ENCODE measurements at regions not wholly inside any gene's neighbourhood (a gene's known extent, or its start where the extent isn't known, plus 50 kb on each side); places are given as distances from the start of the nearest gene placed in this dataset.

DNA sequence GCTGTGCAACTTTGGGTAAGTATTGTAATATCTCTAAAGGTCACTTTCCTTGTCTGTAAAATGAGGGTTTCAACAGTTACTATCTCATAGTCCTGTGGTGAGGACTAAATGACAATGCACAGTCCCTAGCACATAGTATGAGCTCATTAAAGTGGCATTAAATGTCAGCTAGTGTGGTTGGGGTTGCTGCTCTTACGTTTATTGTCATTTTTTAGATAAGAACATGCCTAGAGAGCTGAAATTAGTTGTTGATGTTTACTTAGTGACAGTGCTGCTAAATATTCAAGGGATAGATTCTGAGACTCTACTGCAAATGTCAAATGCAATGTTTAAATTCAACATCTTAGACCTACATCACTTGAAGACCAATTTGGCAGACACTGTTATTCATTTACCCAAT lies 356.1 kb upstream of the ETAA1 start:
- DNase-seq = no peak

DNA sequence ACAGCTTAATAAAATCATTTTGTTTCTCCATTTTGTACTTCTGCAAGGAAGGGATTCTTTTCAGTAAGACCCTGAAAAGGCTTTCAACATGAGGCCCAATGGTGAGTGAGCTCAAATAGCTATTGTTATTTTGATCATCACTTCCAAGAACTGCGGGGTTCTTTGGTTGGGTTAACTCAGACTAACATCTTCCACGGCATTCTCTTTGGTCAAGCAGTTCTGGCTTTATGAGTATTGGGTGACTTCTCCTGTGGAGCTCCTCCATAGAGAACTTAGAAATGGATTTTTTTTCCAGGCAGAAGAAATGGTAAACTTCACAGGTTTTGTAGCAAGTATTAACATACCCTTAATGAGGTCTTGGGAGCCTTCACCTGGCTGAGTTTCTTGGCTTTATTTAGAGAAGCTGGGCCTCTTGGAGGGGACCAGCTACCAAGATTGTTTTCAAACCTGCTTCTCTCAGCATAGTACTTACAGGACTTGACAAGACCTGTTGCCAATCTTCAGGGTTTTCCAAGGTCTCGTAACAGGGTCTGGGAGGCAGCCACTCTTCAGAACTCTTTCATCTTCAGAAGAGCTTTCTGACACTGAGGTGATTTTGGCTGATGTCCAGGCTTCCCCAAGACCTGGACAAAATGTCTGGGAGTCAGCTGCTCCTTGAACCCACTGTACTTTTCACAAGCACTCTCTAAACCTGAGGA lies 353.2 kb upstream of the ETAA1 start:
- DNase-seq = no peak

DNA sequence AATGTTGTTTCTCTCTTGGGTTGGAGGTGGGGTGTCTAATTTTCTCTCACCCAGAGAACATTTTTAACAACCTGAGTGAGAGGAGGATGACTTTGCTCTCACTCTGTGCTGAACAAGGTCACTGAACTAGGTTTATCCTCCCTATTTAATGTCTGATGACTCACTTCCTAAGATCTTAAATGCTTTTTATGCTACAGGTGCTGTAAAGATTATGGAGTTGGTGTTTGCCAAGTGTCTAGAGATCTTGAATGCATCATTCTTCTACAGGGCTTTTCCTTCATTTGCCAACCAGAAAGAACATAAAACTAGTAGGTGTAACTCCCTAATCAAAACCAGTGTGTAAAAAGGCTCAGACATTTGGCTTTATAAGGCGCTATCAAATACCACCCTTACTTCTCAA lies 350.5 kb upstream of the ETAA1 start:
- no peak for DNase-seq

DNA sequence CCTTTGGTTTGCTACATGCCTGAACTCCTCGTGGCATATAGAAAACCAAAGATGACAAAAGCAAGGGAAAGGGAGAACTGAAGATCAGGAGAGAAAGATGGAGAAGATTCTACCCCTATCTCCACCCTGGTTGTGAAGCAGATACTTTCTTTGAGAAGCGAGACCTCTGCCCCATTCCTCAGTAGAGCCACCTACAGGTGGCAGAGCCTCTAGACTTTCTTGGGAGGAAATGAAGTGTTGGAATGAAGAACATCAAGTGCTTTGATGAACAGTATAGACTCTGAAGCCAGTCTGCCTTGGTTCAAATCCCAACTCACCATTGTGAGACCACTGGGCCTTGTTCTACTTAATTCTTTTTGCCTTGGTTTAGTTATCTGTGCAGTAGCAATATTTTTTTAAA lies 348.8 kb upstream of the ETAA1 start:
- no peak for DNase-seq

DNA sequence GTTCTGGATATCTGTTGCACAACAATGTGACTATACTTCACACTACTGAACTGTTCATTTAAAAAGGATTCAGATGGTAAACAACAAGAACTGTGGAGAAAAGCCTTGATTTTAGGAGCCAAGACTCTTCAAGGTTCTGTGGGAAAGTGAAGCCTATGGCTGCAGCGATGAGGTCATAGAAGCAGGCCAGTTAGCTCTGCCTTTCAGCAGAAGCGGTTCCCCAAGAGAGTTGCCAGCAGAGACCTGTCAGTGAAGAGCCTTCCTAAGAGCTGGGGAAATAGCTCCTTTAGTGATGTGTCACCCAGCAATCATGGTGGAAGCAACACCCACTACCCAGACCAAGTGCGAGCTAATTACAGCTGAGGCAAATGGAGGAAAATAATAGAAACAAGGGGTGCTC lies 346.5 kb upstream of the ETAA1 start:
- no peak for DNase-seq

DNA sequence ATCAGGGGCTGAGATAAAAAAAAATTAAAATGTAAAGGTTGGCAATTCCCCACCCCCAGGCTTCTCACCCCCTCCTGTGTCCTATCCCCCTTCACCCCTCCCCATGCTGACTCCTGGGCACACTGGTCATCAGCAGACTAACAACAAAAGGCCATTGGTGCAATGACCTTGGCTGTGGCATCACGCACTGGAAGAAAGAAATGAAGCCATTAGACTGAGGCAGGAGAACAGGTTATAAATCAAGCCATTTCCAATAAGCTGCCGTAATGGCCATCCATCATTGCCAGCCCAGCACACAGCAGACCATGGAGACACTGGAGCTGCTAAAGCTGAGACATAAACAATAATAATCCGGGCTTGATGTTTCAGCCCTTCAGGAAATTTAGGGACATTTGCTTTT lies 342.4 kb upstream of the ETAA1 start:
- DNase-seq = no peak

DNA sequence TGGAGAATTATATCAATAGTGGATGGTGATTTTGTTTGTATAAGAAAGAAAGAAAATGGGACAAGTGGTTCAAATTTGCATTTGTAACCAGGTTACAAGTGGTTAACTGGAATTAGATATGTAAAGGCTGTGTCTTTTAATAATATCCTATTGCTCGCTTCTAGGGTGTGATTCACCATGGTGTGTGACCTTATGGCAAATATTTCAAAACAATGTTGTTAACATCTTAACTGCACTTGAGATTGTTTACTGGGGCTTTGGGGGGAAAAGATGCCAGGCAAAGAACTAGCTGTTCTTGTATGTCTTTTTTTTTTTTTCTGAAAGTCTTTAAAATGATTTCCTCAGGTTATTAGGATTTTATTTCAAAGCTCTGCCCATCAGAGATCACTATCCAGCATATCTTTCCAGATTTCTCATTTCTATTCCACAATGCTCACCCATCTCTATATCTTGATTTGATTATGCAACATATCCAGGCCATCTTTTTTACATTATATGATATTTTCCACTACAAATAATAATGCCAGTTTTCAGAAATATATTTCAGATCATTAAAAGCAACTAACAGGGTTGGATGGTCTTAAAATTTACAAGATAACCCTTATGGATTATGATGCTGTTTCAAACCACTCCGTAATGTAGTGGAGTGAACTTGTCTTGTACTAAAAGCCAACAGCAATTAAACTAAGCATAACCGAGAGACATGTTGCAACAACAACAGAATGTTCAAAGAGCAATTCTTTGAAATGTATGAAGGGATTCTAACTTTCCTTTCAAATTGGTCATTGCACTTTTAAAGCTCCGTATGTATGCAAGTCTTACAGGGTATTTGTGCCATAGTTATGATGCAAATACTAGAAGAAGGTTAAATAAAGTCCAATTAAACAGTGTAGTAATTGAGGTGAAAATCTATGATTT lies 341.5 kb upstream of the ETAA1 start:
- DNase-seq = no peak

DNA sequence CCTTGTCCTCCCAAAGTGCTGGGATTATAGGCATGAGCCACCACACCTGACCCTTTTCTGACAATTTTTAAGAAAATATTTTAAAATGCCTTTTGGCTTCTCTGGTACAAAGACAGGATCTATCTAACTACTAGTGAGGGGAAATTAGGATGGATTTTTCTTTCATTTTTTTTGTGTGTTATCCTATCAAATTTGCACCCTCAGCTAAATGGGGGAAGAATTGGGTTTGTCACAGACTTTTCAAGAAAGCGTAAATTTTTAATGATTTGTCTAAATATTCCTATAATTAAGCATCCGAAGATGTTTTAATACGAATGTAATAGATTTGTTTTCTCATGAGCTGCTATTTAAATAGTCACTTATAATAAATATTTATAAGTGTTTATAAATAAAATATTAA lies 340.0 kb upstream of the ETAA1 start:
- DNase-seq = no peak

DNA sequence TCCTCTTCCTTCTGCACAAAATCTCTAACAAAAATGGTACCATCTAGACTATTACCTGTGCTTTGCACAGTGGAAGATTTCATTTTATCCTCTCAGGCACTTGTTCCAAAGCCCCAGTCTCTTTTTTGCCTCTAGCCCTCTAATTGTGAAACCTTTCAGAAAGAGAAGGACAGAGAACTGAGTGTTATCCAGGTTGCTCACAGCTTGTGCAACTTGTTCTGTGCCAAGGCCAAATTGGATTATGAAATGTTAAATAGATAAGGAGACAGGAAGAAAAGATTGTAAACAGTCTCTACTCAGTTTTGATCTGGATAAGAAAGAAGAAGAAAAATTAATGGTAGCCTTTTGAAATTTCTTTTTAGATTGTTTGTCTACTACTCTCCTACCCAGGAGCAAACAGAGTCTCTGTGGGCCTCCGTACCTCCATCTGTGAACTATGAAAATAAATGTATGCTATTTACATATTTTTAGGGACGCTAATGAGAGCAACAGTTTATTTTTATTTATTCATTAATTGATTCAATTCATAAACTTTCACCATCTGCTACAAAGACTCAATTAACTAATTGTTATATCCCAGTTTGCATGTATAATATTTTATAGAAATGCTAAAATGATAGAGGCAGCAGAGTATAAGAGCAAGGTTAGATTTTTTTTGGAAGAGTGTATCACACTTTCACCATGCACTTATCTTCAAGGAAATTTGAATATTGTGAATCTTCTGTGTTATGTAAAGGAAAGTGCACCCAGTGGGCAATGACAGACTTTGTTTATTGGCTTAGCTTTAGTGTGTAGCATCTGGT lies 339.0 kb upstream of the ETAA1 start:
- no peak for DNase-seq

DNA sequence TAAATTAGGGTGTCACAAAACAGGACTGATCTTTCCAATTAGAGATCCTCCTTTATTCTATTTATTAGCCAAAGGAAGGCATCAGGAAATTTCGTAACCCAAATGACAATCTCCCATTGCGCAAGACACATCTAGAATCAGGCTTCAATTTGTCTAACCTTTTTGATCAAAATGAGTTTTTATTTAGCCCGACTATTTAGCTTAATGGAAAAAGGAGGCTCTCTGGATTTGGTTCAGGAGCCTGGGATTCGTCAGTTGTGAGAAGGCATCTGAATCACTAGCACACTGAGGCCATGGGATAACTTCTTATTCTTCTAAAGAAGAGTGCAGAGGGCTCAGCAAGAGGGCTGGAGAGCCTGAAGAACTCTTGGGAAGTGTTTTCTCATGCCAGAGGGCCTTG lies 332.1 kb upstream of the ETAA1 start:
- no peak for DNase-seq

DNA sequence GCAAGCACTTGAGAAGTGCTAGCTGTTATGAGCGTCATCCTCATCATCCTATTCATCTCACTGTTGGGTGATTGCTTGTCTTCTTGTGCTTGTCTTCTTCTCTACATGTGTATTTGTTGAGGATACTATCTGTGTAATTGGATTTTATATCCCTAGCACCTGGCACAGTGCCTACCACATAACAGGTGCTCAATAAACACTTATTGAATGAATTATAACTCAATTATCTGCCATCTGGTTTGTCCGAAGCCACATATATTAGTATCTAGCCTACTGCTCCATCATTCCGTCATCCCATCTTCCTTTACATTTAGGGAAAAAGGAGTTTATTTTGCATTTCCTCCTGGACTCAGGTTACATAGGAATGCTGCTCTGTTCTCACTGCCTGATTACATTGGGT lies 330.4 kb upstream of the ETAA1 start:
- DNase-seq = no peak

DNA sequence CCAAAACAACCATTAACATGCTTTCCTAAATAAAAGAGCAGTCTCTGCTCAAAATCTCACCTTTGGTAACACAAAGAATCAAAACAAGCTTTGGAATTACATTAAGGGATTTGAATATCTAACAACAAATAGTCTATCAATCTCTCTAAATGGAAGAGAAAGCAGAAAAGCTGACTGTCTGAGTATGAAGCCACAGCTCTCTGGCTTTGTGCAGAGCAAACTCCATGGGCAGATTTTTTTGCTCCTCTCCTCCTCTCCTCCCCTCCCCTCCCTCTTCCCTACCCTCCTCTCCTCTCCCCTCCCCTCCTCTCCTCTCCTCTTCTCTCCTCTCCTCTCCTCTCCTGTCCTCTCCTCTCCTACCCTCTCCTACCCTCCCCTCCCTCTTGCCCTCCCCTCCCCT lies 329.5 kb upstream of the ETAA1 start:
- DNase-seq = no peak

DNA sequence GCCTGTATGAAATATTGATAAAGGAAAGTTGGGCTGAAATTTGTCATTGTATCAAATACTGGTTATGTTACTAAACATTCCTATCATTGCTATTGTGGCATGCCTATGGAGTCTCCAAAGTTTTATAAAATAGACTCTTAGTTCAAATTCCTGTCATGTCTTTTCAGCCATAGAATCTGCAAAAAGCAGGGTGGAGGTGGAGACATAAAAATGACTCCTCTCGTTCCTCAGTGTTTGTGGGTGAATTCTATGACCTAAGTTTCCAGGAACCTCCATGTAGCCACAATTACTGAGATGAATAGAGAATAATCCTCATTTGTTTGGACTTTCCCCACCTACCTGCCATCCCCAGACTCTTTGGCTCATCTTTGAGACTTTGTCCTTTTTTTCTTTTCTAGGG lies 326.3 kb upstream of the ETAA1 start:
- no peak for DNase-seq

DNA sequence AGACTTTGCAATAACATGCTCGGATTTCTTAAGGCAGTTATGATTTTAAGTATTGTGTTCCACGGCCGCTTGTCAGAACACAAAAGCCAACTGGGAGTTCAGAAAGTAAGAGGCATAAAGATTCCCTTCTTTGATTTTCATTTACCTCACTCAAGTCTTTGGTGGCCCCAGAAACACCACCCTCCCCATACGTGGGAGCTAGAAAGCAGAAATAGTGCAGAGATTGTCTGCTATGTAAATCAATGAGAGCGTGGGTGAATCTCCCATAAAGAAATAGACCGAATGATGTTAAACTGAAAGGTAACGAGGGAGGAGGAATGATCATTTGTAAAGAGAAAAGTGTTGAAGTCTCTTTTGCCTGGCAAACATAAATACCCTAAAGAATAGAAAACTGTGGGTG lies 322.1 kb upstream of the ETAA1 start:
- no peak for DNase-seq

DNA sequence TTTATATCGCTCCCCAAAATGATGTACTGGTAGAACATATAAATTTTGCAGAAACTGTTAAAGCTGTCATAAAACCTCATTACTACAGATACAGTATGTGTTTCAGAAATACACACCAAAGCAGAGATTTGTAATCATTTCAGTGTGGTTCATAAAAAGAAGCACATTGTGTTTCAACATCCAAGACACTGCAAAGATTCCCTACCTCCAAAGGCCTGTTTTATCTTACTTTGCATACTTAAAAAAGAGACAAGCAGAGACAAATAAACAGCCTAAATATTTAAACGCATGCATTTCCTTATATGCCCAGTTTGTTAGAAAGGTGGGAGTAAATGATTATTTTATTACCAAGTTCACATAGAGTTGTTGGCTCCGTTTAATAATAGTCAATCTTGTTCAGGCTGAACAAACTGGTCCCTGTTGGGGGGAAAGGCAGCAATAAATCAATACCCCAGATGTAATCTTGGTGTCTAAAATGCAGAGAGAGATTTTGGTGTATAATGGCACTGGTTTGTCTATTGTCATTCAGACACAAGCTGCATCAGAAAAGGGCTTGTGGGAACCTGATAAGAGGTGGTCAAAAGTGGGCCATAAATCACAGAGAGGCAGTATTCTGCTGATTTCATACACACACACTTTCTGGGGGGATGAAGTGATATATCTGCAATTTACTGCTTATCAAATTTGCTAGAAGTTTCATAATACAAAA lies 321.4 kb upstream of the ETAA1 start:
- DNase-seq = no peak

DNA sequence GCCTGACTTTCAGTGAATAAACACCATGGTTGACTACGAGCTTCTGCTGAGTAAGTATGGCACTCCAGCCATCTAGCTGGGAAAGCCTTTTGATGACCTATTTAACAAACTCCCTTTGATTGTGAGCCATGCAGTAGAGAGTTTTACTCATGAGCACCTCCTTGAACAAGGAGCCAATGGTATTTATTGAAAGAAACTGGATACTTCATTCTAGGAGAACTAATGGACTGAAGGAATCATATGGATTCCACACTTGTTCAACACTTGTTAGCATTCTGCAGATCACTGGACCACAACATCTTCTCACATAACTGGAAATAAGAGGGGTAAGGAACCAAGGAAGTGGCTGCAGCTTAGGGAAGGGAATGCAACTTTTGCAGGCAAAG lies 320.9 kb upstream of the ETAA1 start:
- DNase-seq = no peak

DNA sequence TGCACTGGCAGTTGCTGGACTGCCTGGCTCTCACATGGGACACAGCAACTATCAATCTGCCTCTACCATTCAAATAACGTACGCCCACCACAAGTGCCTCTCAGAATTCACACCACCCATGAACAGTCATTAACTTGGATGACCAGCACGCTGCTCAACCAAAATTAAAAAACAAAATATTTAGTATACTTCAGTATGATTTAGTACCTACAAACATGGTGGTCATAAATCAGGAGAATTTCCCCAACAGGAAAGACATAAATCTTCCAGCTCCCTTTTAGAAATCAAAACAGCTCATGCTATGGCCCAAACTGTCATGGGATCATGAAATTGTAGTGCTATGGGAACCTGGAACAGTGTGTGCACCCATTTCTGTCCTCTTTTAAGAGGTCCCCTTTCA lies 317.4 kb upstream of the ETAA1 start:
- DNase-seq = no peak

DNA sequence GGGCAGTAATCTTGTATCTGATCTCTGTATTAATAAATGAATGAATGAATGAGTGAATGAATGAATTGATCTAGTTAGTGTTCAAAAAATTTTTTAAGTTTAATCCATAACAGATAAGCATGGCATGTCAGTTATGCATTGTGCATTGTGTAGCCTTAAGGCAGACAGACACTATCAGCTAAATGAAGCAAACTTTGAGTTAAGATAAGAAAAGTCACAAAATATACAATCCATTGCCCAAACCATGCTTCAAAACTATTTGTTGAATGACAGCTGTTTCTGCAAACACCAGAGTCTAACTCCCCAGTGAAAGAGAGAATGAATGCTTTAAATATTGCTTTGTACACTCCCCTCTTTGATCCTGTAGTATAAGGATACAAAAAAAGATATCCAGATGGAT lies 314.3 kb upstream of the ETAA1 start:
- DNase-seq = no peak

DNA sequence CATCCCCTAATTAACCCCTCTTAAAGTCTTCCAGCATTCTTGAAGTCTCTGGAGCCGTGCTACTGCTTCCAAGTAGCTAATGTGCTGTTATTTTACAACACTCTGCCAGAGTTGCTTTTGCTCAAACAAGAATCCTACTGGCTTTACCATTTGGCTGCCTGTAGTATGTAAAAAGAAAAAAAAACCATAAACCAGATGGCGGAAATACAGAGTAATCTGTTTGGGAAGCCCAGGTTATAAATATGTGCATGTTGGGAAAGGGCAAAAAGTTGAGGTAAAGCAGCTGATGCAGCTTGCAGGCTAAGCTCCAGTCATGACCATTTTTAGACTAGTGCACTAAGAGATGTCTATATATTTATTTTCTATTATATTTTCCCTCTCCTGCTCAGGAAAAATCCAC lies 313.2 kb upstream of the ETAA1 start:
- DNase-seq = peak; percentile 66

DNA sequence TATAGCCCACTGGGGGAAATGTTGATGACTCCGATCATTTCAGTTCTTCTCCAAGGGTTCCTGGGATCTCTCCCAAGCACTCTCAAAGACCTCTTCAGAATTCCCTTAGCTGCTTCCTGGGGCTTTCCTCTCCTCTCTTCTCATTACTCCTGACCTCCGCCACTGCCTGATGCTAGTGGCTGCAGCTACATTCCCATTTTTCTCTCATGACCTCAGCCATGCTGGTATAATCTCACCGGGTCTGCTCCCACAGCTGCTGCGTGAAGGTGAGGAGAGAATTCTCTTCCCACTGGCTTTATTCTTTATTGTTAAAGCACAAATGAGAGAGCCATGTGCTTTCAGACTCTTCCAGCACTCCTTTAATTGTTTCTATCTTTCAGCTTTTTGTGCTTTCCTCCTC lies 312.0 kb upstream of the ETAA1 start:
- no peak for DNase-seq

DNA sequence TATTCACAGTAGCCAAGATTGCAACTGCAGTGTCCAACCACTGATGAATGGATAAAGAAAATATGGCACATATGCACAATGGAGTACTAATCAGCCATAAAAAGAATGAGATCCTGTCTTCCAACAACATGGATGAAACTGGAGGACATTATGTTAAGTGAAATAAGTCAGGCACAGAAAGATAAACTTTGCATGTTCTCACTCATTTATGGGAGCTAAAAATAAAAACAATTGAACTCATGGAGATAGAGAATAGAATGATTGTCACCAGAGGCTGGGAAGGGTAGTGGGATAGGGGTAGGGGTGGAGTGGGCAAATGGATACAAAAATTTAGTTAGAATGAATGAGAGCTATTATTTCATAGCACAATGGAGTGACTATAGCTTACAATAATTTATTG lies 305.5 kb upstream of the ETAA1 start:
- DNase-seq = no peak

DNA sequence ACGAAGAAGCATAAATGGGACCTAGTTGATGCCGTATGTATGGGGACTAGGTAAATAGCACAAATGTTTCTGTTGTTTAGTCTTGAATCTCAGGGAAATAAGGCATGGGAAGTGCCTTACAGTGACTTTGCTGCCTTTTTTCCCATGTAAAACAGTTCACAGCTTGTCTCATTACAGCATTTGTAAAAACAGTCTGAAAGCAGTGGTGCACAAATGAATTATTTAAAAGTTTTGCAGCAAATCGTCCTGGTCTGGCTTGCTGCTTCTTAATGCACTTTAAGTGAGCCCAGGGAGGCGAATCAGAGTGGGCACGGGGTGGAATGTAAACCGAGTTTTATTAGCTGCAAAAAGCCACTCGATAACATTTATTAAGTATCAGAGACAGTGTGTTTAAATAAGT lies 302.0 kb upstream of the ETAA1 start:
- no peak for DNase-seq

All from muscle of arm (tissue), 1 donor.